Bronchial epithelial cell (primary cell): ENCODE measurements at regions not wholly inside any gene's neighbourhood (a gene's known extent, or its start where the extent isn't known, plus 50 kb on each side); places are given as distances from the start of the nearest gene placed in this dataset.
A peak's percentile ranks its signal among the peaks of the same experiment; 100 is the strongest.

Experiments used
- DNase-seq: peaks from one replicate; pipeline ENCODE4 v3.0.0-alpha.2; 2010; ENCODE audit warnings: low read depth
- FAIRE-seq: peaks from 2 replicates; lab custom pipeline; 2011; peaks lifted over from hg19 to GRCh38; lab: Jason Lieb, UNC
- H3K27me3 ChIP-seq: 2 replicates; pipeline ENCODE4 v1.5.1; 2011; ENCODE audit warnings: low read length; ENCODE audit not compliant: control insufficient read depth, insufficient read depth
- H3K36me3 ChIP-seq: 2 replicates; pipeline ENCODE4 v1.5.1; 2011; ENCODE audit warnings: low read length; ENCODE audit not compliant: control insufficient read depth, insufficient read depth
- H3K4me3 ChIP-seq: 2 replicates; pipeline ENCODE4 v1.5.1; 2011; ENCODE audit warnings: mild to moderate bottlenecking, low read depth, low read length, control low read depth
- CTCF ChIP-seq: IDR thresholded peaks from 2 replicates; pipeline ENCODE4 v1.5.1; 2011; ENCODE audit warnings: mild to moderate bottlenecking, moderate library complexity, low read length, control low read depth, inconsistent platforms; ENCODE audit not compliant: insufficient read depth, severe bottlenecking

- FAIRE-seq = no peak
- no peak for TF ChIP-seq CTCF
- Histone ChIP-seq H3K36me3 (no peaks in the 10 kb centered on the region), H3K4me3 (no peak overlapping the region), H3K27me3 (no peaks in the 10 kb centered on the region)
- peak; percentile 47 for DNase-seq
Measured at GRCh38 chr21:17370263-17370662, 142.6 kb upstream of the CXADR start.

GRCh38 chr21:17370916-17371315 lies 141.9 kb upstream of the CXADR start:
- FAIRE-seq (no peak), DNase-seq (no peak)
- no peak for TF ChIP-seq CTCF
- H3K4me3 ChIP-seq = no peak overlapping the region
- no peaks in the 10 kb centered on the region for H3K36me3 ChIP-seq
- H3K27me3 ChIP-seq = no peaks in the 10 kb centered on the region

GRCh38 chr21:17371450-17371849 lies 141.4 kb upstream of the CXADR start:
- Histone ChIP-seq H3K36me3 (no peaks in the 10 kb centered on the region), H3K27me3 (no peaks in the 10 kb centered on the region), H3K4me3 (no peak overlapping the region)
- no peak for TF ChIP-seq CTCF
- FAIRE-seq (no peak), DNase-seq (peak; percentile 53)

- H3K4me3 ChIP-seq = no peak overlapping the region
- no peaks in the 10 kb centered on the region for H3K27me3 ChIP-seq
- no peaks in the 10 kb centered on the region for H3K36me3 ChIP-seq
- no peak for TF ChIP-seq CTCF
- FAIRE-seq = no peak
- DNase-seq = no peak
Measured at GRCh38 chr21:17372200-17372599, 140.6 kb upstream of the CXADR start.

GRCh38 chr21:17386498-17386897 lies 126.3 kb upstream of the CXADR start:
- no peak for TF ChIP-seq CTCF
- FAIRE-seq = no peak
- H3K4me3 ChIP-seq = no peak overlapping the region

GRCh38 chr21:17387030-17387617 lies 125.7 kb upstream of the CXADR start:
- no peak for FAIRE-seq
- H3K4me3 ChIP-seq = no peak overlapping the region
- no peaks in the 10 kb centered on the region for H3K27me3 ChIP-seq
- TF ChIP-seq CTCF = peak; percentile 55
- peak; percentile 51 for DNase-seq
- H3K36me3 ChIP-seq = no peaks in the 10 kb centered on the region

More at GRCh38 chr21:17386498-17386897, 126.3 kb upstream of the CXADR start:
- no peak for DNase-seq
- H3K27me3 ChIP-seq = no peaks in the 10 kb centered on the region
- H3K36me3 ChIP-seq = no peaks in the 10 kb centered on the region
